ENCODE measurements at regions not wholly inside any gene's neighbourhood (a gene's known extent, or its start where the extent isn't known, plus 50 kb on each side); places are given as distances from the start of the nearest gene placed in this dataset.

DNA sequence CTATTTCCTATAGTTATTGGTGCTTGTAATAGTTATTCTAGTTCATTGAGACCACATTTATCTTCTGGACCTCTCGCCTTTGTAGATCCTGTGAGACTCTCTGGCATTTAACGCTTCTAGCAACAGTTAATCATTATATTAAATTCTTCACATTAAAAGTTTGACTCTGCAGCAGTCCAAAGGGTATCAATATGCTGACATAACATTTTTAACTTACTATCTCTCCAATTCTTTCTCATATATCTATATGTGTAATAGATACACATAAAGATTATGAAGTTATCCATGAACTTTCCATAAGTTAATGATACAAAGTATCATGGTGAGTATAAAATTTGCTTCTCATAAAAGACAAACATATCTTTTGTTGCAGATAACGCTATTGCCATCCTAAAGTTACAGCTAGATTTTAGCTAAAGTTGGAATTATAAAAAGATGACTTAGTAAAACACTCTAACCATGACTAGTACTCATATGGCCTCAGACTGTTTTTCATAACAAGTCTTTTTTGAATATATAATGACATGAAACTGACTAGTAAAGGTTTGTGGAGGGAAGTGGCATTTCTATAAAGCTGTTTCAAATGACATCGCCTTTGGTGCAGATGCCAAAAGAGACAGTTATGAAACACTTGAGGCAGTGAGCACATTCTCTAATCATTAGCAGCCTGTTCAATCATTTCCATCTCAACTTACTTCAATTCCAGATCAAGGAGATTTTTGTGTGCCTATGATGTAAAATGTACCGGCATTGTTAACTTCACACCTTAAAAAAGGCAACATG, 379.3 kb upstream of the CBLB start:
- no peak overlapping the region for H2AFZ ChIP-seq (ENCODE audit: low read length)
- no peak overlapping the region for H3K4me3 ChIP-seq (ENCODE audit: low read length, poor library complexity, severe bottlenecking)

DNA sequence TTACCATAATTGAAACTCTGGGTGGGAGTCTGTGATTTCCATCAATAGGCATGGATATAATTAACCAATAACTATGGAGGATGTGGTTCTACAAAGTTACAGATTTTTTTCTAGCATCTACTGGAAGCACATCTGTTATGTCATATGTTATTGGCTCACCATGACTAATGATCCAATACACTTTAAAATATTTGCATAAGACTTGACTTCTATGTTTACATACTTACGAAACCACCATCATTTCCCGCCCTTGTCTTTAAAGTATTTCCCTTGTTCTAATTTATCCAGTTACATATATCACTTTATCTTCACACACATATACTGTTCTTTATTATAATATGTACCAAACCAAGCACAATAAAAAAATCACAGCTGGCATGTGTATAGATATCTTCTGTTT, 380.3 kb upstream of the CBLB start:
- Histone ChIP-seq H3F3A (ENCODE audit: low read depth) (no peaks in the 10 kb centered on the region), H3K79me2 (ENCODE audit: insufficient read depth, low read length) (no peaks in the 10 kb centered on the region), H3K9me3 (ENCODE audit: insufficient read depth, low read depth, low read length) (no peaks in the 10 kb centered on the region), H3K9ac (ENCODE audit: low read depth, low read length, poor library complexity, severe bottlenecking) (no peak overlapping the region), H4K20me1 (ENCODE audit: insufficient read depth, low read length, poor library complexity, severe bottlenecking) (no peaks in the 10 kb centered on the region), H2AFZ (ENCODE audit: low read length) (no peak overlapping the region), H3K9me2 (replicated peaks; ENCODE audit: low read depth, low read length) (no peaks in the 10 kb centered on the region), H3K4me2 (ENCODE audit: low read depth, low read length, poor library complexity, severe bottlenecking) (no peak overlapping the region), H3K36me3 (ENCODE audit: insufficient read depth, low read length) (no peaks in the 10 kb centered on the region), H3K4me1 (ENCODE audit: insufficient read depth, low read length, poor library complexity, severe bottlenecking) (no peaks in the 10 kb centered on the region), H3K4me3 (ENCODE audit: low read length, poor library complexity, severe bottlenecking) (no peak overlapping the region), H3K27me3 (ENCODE audit: insufficient read depth, low read length, poor library complexity, severe bottlenecking) (no peaks in the 10 kb centered on the region)
- TF ChIP-seq, protein P1, sequence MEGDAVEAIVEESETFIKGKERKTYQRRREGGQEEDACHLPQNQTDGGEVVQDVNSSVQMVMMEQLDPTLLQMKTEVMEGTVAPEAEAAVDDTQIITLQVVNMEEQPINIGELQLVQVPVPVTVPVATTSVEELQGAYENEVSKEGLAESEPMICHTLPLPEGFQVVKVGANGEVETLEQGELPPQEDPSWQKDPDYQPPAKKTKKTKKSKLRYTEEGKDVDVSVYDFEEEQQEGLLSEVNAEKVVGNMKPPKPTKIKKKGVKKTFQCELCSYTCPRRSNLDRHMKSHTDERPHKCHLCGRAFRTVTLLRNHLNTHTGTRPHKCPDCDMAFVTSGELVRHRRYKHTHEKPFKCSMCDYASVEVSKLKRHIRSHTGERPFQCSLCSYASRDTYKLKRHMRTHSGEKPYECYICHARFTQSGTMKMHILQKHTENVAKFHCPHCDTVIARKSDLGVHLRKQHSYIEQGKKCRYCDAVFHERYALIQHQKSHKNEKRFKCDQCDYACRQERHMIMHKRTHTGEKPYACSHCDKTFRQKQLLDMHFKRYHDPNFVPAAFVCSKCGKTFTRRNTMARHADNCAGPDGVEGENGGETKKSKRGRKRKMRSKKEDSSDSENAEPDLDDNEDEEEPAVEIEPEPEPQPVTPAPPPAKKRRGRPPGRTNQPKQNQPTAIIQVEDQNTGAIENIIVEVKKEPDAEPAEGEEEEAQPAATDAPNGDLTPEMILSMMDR (conservative IDR thresholded peaks at IDR 0.05; ENCODE audit: low read length), result no peak
- no peak for TF ChIP-seq EZH2phosphoT487 (IDR thresholded peaks at IDR 0.05; ENCODE audit: borderline replicate concordance)

More for the DNA sequence above, 379.3 kb upstream of the CBLB start:
- H3K27me3 ChIP-seq (ENCODE audit: insufficient read depth, low read length, poor library complexity, severe bottlenecking), result no peaks in the 10 kb centered on the region
- no peaks in the 10 kb centered on the region for H4K20me1 ChIP-seq (ENCODE audit: insufficient read depth, low read length, poor library complexity, severe bottlenecking)
- TF ChIP-seq, protein P1 (conservative IDR thresholded peaks at IDR 0.05; ENCODE audit: low read length), result no peak
- no peak for TF ChIP-seq EZH2phosphoT487 (IDR thresholded peaks at IDR 0.05; ENCODE audit: borderline replicate concordance)
- no peaks in the 10 kb centered on the region for H3K4me1 ChIP-seq (ENCODE audit: insufficient read depth, low read length, poor library complexity, severe bottlenecking)
- no peaks in the 10 kb centered on the region for H3F3A ChIP-seq (ENCODE audit: low read depth)
- H3K36me3 ChIP-seq (ENCODE audit: insufficient read depth, low read length), result no peaks in the 10 kb centered on the region
- H3K9ac ChIP-seq (ENCODE audit: low read depth, low read length, poor library complexity, severe bottlenecking), result no peak overlapping the region
- H3K9me2 ChIP-seq (replicated peaks; ENCODE audit: low read depth, low read length), result no peaks in the 10 kb centered on the region
- H3K9me3 ChIP-seq (ENCODE audit: insufficient read depth, low read depth, low read length), result no peaks in the 10 kb centered on the region
- H3K4me2 ChIP-seq (ENCODE audit: low read depth, low read length, poor library complexity, severe bottlenecking), result no peak overlapping the region
- no peaks in the 10 kb centered on the region for H3K79me2 ChIP-seq (ENCODE audit: insufficient read depth, low read length)

DNA sequence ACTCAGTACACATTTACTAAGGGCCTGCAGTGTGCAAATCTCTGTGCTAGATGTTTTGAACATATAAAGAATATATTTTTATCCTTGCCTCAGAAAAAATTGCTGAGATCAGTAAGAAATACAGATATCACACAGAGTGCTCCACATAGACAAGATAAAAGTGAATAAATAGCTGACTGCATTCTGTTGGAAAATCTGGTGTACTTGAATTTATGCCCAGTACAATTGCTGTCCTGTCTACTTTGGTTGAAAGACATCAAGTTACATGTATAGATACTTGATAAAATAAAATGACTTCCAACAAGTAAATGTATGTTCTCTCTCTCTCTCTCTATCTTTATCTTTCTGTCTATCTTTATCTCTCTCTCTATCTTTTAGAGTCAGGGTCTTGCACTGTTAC, 381.2 kb upstream of the CBLB start:
- Histone ChIP-seq H3K27me3 (ENCODE audit: insufficient read depth, low read length, poor library complexity, severe bottlenecking) (no peaks in the 10 kb centered on the region), H4K20me1 (ENCODE audit: insufficient read depth, low read length, poor library complexity, severe bottlenecking) (no peaks in the 10 kb centered on the region), H3F3A (ENCODE audit: low read depth) (no peaks in the 10 kb centered on the region), H3K9ac (ENCODE audit: low read depth, low read length, poor library complexity, severe bottlenecking) (no peak overlapping the region), H3K79me2 (ENCODE audit: insufficient read depth, low read length) (no peaks in the 10 kb centered on the region), H3K4me2 (ENCODE audit: low read depth, low read length, poor library complexity, severe bottlenecking) (no peak overlapping the region), H3K9me2 (replicated peaks; ENCODE audit: low read depth, low read length) (no peaks in the 10 kb centered on the region), H3K36me3 (ENCODE audit: insufficient read depth, low read length) (no peaks in the 10 kb centered on the region), H3K4me1 (ENCODE audit: insufficient read depth, low read length, poor library complexity, severe bottlenecking) (no peaks in the 10 kb centered on the region), H3K4me3 (ENCODE audit: low read length, poor library complexity, severe bottlenecking) (no peak overlapping the region), H3K9me3 (ENCODE audit: insufficient read depth, low read depth, low read length) (no peaks in the 10 kb centered on the region), H2AFZ (ENCODE audit: low read length) (no peak overlapping the region)
- TF ChIP-seq EZH2phosphoT487 (IDR thresholded peaks at IDR 0.05; ENCODE audit: borderline replicate concordance), result no peak
